AG10803 (cell line): ENCODE measurements at regions not wholly inside any gene's neighbourhood (a gene's known extent, or its start where the extent isn't known, plus 50 kb on each side); places are given as distances from the start of the nearest gene placed in this dataset.

Experiments
- DNase-seq: peaks from one replicate; pipeline ENCODE4 v3.0.0; 2010; ENCODE audit warnings: low read depth
- H3K4me3 ChIP-seq: 2 replicates; pipeline ENCODE4 v1.5.1; 2011; ENCODE audit warnings: mild to moderate bottlenecking, low read length, control low read depth
- CTCF ChIP-seq: conservative IDR thresholded peaks from 2 replicates; pipeline ENCODE4 v1.5.1; 2011; ENCODE audit warnings: mild to moderate bottlenecking, low read length, control low read depth, inconsistent platforms

- no peak for DNase-seq
- TF ChIP-seq CTCF: no peak
- no peak overlapping the region for H3K4me3 ChIP-seq
Measured at GRCh38 chr5:87674235-87674634, 261.5 kb upstream of the CCNH start.

- H3K4me3 ChIP-seq: no peak overlapping the region
- no peak for TF ChIP-seq CTCF
- no peak for DNase-seq
Measured at GRCh38 chr5:87671146-87671545, 258.4 kb upstream of the CCNH start.

- TF ChIP-seq CTCF: no peak
- DNase-seq: no peak
- no peak overlapping the region for H3K4me3 ChIP-seq
Measured at GRCh38 chr5:87665166-87665565, 252.4 kb upstream of the CCNH start.

- no peak for DNase-seq
- TF ChIP-seq CTCF: no peak
- no peak overlapping the region for H3K4me3 ChIP-seq
Measured at GRCh38 chr5:87661784-87662566, 249.2 kb upstream of the CCNH start.

GRCh38 chr5:87653242-87653641 lies 240.5 kb upstream of the CCNH start:
- H3K4me3 ChIP-seq: no peak overlapping the region
- TF ChIP-seq CTCF: no peak
- DNase-seq: no peak

GRCh38 chr5:87650284-87650683 lies 237.6 kb upstream of the CCNH start:
- no peak overlapping the region for H3K4me3 ChIP-seq
- DNase-seq: no peak
- TF ChIP-seq CTCF: no peak

GRCh38 chr5:87649455-87649854 lies 236.7 kb upstream of the CCNH start:
- DNase-seq: no peak
- no peak overlapping the region for H3K4me3 ChIP-seq
- no peak for TF ChIP-seq CTCF
